PC-9 (cell line): ENCODE measurements at regions not wholly inside any gene's neighbourhood (a gene's known extent, or its start where the extent isn't known, plus 50 kb on each side); places are given as distances from the start of the nearest gene placed in this dataset.

Experiments
- BruUV-seq: library from RNA; stranded (reverse); fragments of 400-500 nt; replicated peaks from 2 replicates; lab custom pipeline; 2021; lab: Mats Ljungman, UMichigan
- CTCF ChIA-PET: fragments of 300-600 bp; sonication (Branson Sonifier 250); formaldehyde crosslinking; loops from one replicate; lab custom pipeline; 2022; ENCODE audit warnings: antibody characterized with exemption; lab: Charles Lee
- POLR2A ChIA-PET: fragments of 300-600 bp; sonication (Branson Sonifier 250); formaldehyde crosslinking; loops from one replicate; lab custom pipeline; 2022; ENCODE audit warnings: antibody characterized with exemption; ENCODE audit not compliant: unreplicated experiment; lab: Charles Lee
- DNase-seq, 2 experiments: peaks; one replicate each; pipeline versions ENCODE4 v3.0.0 to v3.0.0-alpha.2; 2015 to 2022; ENCODE audit warnings: mixed read lengths in 1 of 2
- H2AFZ ChIP-seq: fragments of 200-600 bp; sonication (generic); 2 replicates; pipeline ENCODE4 v1.8.1; 2017; ENCODE audit warnings: antibody characterized with exemption
- H3F3A ChIP-seq: fragments of 200-600 bp; sonication (generic); 2 replicates; pipeline ENCODE4 v1.8.1; 2017; ENCODE audit warnings: antibody characterized with exemption, mild to moderate bottlenecking, low read depth; ENCODE audit not compliant: insufficient read depth
- H3K27ac ChIP-seq: fragments of 200-600 bp; sonication (generic); 2 replicates; pipeline ENCODE4 v1.6.1; 2016; ENCODE audit warnings: mixed run types
- H3K27me3 ChIP-seq: fragments of 200-600 bp; sonication (generic); 2 replicates; pipeline ENCODE4 v1.6.1; 2016; ENCODE audit warnings: low read depth, mixed run types; ENCODE audit not compliant: insufficient read depth
- H3K36me3 ChIP-seq: fragments of 200-600 bp; sonication (generic); 2 replicates; pipeline ENCODE4 v1.6.1; 2016; ENCODE audit warnings: low read depth, mixed run types
- H3K4me1 ChIP-seq: fragments of 200-600 bp; sonication (generic); replicated peaks from 2 replicates; pipeline ENCODE4 v1.6.1; 2016; ENCODE audit warnings: mixed run types; ENCODE audit not compliant: insufficient read depth
- H3K4me2 ChIP-seq: fragments of 200-600 bp; sonication (generic); 2 replicates; pipeline ENCODE4 v1.6.1; 2017; ENCODE audit warnings: mixed run types
- H3K4me3 ChIP-seq: fragments of 200-600 bp; sonication (generic); 2 replicates; pipeline ENCODE4 v1.6.1; 2016; ENCODE audit warnings: mixed run types
- H3K79me2 ChIP-seq: fragments of 200-600 bp; sonication (generic); 2 replicates; pipeline ENCODE4 v1.6.1; 2017; ENCODE audit warnings: low read depth, mixed run types
- H3K9me2 ChIP-seq: fragments of 200-600 bp; sonication (generic); 2 replicates; pipeline ENCODE4 v1.8.1; 2017; ENCODE audit warnings: mild to moderate bottlenecking; ENCODE audit not compliant: insufficient read depth
- H3K9me3 ChIP-seq: fragments of 200-600 bp; sonication (generic); 2 replicates; pipeline ENCODE4 v1.8.1; 2016; ENCODE audit warnings: low read depth; ENCODE audit not compliant: insufficient read depth
- H4K20me1 ChIP-seq: fragments of 200-600 bp; sonication (generic); 2 replicates; pipeline ENCODE4 v1.8.1; 2017; ENCODE audit not compliant: insufficient read depth
- CTCF ChIP-seq: fragments of 200-600 bp; sonication (generic); conservative IDR thresholded peaks from 2 replicates; pipeline ENCODE4 v1.6.1; 2017; ENCODE audit warnings: mixed run types, antibody characterized with exemption, mild to moderate bottlenecking, moderate library complexity
- EZH2 ChIP-seq: fragments of 200-600 bp; sonication (generic); IDR thresholded peaks from 2 replicates; pipeline ENCODE4 v1.8.0; 2017; ENCODE audit warnings: antibody characterized with exemption, low read depth
- intact Hi-C: fragments of 100-400 bp; cut with micrococcal nuclease; formaldehyde crosslinking; loops from one replicate; pipeline ENCODE4 v1.10.0; 2022; ENCODE audit not compliant: unreplicated experiment

- Histone ChIP-seq H3K4me1 (no peaks in the 10 kb centered on the region), H3K27ac (no peak overlapping the region), H3F3A (no peaks in the 10 kb centered on the region), H3K9me3 (no peaks in the 10 kb centered on the region), H3K79me2 (no peaks in the 10 kb centered on the region), H2AFZ (no peak overlapping the region), H3K4me3 (no peak overlapping the region), H3K36me3 (no peaks in the 10 kb centered on the region), H3K27me3 (no peaks in the 10 kb centered on the region), H3K9me2 (no peaks in the 10 kb centered on the region), H3K4me2 (no peak overlapping the region), H4K20me1 (no peaks in the 10 kb centered on the region)
- no TSS peak for BruUV-seq
- POLR2A ChIA-PET = no interaction called here
- CTCF ChIA-PET = no interaction called here
- TF ChIP-seq CTCF = no peak
- TF ChIP-seq EZH2 = no peak
- intact Hi-C loops = no loop called here
- no peak for DNase-seq
These were observed 125.0 kb upstream of the TLE4 start for GRCh38 chr9:79446523-79447307.

- CTCF ChIA-PET = no interaction called here
- no peak for TF ChIP-seq EZH2
- no peak for TF ChIP-seq CTCF
- H3K4me3 ChIP-seq = no peak overlapping the region
- H3K9me2 ChIP-seq = no peaks in the 10 kb centered on the region
- no TSS peak for BruUV-seq
- no peaks in the 10 kb centered on the region for H3F3A ChIP-seq
- H3K9me3 ChIP-seq = no peaks in the 10 kb centered on the region
- no peak overlapping the region for H3K27ac ChIP-seq
- POLR2A ChIA-PET = no interaction called here
- H3K4me2 ChIP-seq = no peak overlapping the region
- DNase-seq = no peak
- H3K79me2 ChIP-seq = no peaks in the 10 kb centered on the region
- intact Hi-C loops = no loop called here
- no peaks in the 10 kb centered on the region for H4K20me1 ChIP-seq
- H2AFZ ChIP-seq = no peak overlapping the region
- H3K36me3 ChIP-seq = no peaks in the 10 kb centered on the region
- no peaks in the 10 kb centered on the region for H3K4me1 ChIP-seq
- no peaks in the 10 kb centered on the region for H3K27me3 ChIP-seq
These were observed 124.5 kb upstream of the TLE4 start for GRCh38 chr9:79447308-79447605.

GRCh38 chr9:79447762-79448161 is 124.0 kb upstream of the TLE4 start:
- TF ChIP-seq CTCF = no peak
- TF ChIP-seq EZH2 = no peak
- Histone ChIP-seq H3K9me2 (no peaks in the 10 kb centered on the region), H3K27ac (no peak overlapping the region), H3K9me3 (no peaks in the 10 kb centered on the region), H3K36me3 (no peaks in the 10 kb centered on the region), H3K4me3 (no peak overlapping the region), H4K20me1 (no peaks in the 10 kb centered on the region), H3K79me2 (no peaks in the 10 kb centered on the region), H3K4me2 (no peak overlapping the region), H3K27me3 (no peaks in the 10 kb centered on the region), H3F3A (no peaks in the 10 kb centered on the region), H3K4me1 (no peaks in the 10 kb centered on the region), H2AFZ (no peak overlapping the region)
- BruUV-seq = no TSS peak
- ChIA-PET CTCF (no interaction called here), POLR2A (no interaction called here)
- DNase-seq = no peak
- intact Hi-C loops = no loop called here
